ENCODE measurements at regions not wholly inside any gene's neighbourhood (a gene's known extent, or its start where the extent isn't known, plus 50 kb on each side); places are given as distances from the start of the nearest gene placed in this dataset.

DNA sequence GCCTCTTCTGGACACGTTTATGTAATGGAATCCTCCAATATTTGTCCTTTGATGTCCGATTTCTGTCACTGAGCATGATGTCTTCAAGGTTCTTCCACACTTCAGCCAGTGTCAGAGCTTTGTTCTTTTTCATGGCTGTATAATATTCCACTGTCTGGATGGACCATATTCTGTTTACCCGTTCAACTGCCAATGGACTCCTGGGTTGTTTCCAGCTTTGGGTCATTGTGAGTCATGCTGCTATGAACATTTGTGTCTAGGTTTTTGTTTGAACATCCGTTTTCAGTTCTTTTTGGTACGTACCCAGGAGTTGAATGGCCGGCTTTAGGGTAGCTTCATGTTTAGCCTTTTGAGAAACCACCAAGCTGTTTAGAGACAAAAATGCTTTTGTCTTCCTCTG lies 93.2 kb downstream of the SHOX start:
- no peak for DNase-seq (ENCODE audit: low read depth)
- in situ Hi-C loops (cut with HindIII; ENCODE audit: low sequenced_read_pairs), result no loop called here

DNA sequence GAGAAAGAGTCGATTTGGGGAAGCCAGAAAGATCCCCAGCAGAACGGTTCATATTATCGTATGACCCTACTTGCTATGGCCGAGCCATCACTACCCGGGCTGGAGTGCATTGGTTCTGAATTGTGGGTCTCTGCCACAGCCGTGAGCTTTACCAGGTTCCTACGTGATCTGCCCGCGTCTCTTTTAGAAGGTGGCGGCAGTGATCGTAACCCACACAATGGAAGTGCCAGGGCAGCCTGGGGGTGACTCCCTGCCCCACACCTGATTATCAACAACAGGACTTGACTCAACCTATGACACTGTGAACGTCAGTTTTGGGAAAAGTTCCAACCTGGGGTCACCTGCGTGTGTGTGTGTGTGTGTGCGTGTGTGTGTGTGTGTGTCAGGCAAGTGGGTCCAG lies 90.8 kb downstream of the SHOX start:
- TF ChIP-seq, protein P1, sequence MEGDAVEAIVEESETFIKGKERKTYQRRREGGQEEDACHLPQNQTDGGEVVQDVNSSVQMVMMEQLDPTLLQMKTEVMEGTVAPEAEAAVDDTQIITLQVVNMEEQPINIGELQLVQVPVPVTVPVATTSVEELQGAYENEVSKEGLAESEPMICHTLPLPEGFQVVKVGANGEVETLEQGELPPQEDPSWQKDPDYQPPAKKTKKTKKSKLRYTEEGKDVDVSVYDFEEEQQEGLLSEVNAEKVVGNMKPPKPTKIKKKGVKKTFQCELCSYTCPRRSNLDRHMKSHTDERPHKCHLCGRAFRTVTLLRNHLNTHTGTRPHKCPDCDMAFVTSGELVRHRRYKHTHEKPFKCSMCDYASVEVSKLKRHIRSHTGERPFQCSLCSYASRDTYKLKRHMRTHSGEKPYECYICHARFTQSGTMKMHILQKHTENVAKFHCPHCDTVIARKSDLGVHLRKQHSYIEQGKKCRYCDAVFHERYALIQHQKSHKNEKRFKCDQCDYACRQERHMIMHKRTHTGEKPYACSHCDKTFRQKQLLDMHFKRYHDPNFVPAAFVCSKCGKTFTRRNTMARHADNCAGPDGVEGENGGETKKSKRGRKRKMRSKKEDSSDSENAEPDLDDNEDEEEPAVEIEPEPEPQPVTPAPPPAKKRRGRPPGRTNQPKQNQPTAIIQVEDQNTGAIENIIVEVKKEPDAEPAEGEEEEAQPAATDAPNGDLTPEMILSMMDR (IDR thresholded peaks at IDR 0.05; ENCODE audit: low read depth, low read length, missing control alignments), result no peak
- H3K4me3 ChIP-seq (ENCODE audit: low read depth, low read length), result no peak overlapping the region
- in situ Hi-C loops (cut with HindIII; ENCODE audit: low sequenced_read_pairs), result no loop called here
- no peak for DNase-seq (ENCODE audit: low read depth)

More for the DNA sequence above, 93.2 kb downstream of the SHOX start:
- TF ChIP-seq, protein P1 (IDR thresholded peaks at IDR 0.05; ENCODE audit: low read depth, low read length, missing control alignments), result no peak
- no peak overlapping the region for H3K4me3 ChIP-seq (ENCODE audit: low read depth, low read length)

DNA sequence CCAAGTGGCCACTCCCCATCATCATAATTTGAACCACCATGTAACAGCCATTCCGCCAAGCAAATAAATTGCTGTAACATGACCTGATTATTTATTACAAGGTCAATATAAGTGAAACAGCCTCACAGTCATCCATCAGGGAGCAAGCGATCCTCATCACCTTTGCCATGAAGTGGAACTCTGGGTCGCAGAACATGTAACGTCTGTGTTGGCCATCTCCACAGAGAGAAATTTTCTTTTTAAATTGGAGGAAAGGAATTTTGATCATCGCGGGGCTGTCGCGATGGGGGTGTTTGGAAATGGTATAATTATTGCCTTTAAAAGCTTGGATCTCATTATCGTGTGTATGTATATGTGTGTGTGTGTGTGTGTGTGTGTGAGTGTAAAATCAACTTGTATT lies 90.2 kb downstream of the SHOX start:
- no peak overlapping the region for H3K4me3 ChIP-seq (ENCODE audit: low read depth, low read length)
- TF ChIP-seq, protein P1 (IDR thresholded peaks at IDR 0.05; ENCODE audit: low read depth, low read length, missing control alignments), result no peak
- in situ Hi-C loops (cut with HindIII; ENCODE audit: low sequenced_read_pairs), result no loop called here
- no peak for DNase-seq (ENCODE audit: low read depth)

DNA sequence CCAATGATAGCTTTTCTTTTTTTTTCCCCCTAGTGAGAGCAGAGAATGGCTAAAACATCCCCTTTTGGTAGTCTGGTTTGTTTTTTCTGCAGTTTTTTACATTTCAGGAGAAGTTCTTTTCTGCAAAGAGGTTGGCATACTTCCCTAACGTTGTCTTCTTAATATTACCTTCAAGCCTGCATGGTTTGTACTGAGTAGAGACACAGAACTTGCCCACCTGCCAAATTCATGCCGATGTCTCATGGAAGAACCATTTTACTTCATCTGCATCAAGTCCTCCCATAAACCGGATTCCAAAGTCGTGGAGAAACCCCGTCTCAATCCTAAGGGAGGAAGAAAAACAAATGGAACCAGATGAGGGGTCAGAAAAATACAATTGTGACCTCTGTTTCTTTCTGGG lies 89.7 kb downstream of the SHOX start:
- TF ChIP-seq, protein P1 (IDR thresholded peaks at IDR 0.05; ENCODE audit: low read depth, low read length, missing control alignments), result no peak
- no peak overlapping the region for H3K4me3 ChIP-seq (ENCODE audit: low read depth, low read length)
- in situ Hi-C loops (cut with HindIII; ENCODE audit: low sequenced_read_pairs), result no loop called here
- no peak for DNase-seq (ENCODE audit: low read depth)

DNA sequence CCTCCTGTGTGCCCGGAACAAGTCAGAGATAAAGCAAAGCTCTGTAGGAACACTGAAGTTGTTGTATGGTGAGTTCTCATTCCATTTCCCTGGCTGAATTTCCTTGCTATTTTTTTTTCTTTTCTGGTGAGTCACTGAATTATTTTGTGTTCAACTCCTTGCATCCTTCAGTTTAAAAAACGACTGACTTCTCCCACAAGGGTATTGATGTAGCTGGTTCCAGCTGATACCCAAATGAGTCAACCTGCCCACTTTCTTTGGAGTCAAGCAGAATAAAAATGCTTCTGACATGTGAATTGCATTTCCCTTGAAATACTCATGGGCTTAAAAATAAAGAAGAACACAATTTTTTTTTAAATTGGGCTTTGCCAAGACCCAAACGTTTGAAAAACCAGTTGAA lies 85.5 kb downstream of the SHOX start:
- in situ Hi-C loops (cut with HindIII; ENCODE audit: low sequenced_read_pairs), result no loop called here
- DNase-seq (ENCODE audit: low read depth), result no peak
- TF ChIP-seq, protein P1 (IDR thresholded peaks at IDR 0.05; ENCODE audit: low read depth, low read length, missing control alignments), result no peak

DNA sequence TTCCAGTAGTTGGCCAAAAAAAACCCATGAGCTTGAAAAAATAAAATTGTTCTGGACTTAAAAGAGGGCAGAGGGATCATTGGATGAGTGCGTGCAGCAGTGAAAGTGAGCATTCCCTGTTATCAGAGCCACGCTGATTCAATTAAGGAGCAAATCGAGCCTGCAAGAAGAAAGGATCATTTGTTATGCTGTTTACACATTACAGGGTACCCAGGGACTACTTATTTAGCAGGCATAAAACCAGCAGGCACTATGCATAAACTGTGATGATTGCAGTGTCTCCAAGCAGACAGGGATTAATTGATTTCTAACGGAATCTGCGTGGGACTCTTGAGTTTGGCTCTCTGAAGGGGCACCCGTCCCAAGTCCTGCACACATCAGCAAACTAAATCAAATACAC lies 83.5 kb downstream of the SHOX start:
- H3K4me3 ChIP-seq (ENCODE audit: low read depth, low read length), result no peak overlapping the region
- in situ Hi-C loops (cut with HindIII; ENCODE audit: low sequenced_read_pairs), result no loop called here
- DNase-seq (ENCODE audit: low read depth), result no peak
- TF ChIP-seq, protein P1 (IDR thresholded peaks at IDR 0.05; ENCODE audit: low read depth, low read length, missing control alignments), result no peak

More for the DNA sequence above, 85.5 kb downstream of the SHOX start:
- H3K4me3 ChIP-seq (ENCODE audit: low read depth, low read length), result no peak overlapping the region

All from astrocyte of the cerebellum (primary cell).